ENCODE measurements at regions not wholly inside any gene's neighbourhood (a gene's known extent, or its start where the extent isn't known, plus 50 kb on each side); places are given as distances from the start of the nearest gene placed in this dataset.

DNA sequence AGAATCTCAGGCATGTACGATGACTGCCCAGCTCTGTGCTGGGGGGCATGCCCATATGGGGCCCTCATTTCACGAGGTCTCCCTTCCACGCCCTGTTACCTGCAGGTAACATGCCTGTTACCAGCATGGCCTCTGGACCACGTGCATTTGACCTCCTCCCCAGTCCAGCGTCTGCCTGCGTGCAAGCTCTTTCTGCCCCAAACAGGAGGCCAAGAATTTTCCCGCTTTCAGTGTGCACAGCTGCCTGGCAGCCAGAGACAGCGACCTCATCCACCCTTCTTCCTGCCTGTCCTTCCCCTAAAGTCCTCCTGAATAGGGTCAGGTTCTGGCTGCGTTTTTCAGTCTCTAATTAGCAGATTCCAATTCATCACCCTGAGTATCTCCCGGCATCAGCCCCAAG lies 306.5 kb upstream of the ZFHX3 start:
- TF ChIP-seq, protein P1, sequence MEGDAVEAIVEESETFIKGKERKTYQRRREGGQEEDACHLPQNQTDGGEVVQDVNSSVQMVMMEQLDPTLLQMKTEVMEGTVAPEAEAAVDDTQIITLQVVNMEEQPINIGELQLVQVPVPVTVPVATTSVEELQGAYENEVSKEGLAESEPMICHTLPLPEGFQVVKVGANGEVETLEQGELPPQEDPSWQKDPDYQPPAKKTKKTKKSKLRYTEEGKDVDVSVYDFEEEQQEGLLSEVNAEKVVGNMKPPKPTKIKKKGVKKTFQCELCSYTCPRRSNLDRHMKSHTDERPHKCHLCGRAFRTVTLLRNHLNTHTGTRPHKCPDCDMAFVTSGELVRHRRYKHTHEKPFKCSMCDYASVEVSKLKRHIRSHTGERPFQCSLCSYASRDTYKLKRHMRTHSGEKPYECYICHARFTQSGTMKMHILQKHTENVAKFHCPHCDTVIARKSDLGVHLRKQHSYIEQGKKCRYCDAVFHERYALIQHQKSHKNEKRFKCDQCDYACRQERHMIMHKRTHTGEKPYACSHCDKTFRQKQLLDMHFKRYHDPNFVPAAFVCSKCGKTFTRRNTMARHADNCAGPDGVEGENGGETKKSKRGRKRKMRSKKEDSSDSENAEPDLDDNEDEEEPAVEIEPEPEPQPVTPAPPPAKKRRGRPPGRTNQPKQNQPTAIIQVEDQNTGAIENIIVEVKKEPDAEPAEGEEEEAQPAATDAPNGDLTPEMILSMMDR (IDR thresholded peaks at IDR 0.05; ENCODE audit: extremely low read depth, insufficient read depth, missing control alignments), result no peak
- no peak for DNase-seq (ENCODE audit: low spot score)
- in situ Hi-C loops (cut with MboI; ENCODE audit: low pct_unique_long_range_greater_than_20kb, low sequenced_read_pairs, unreplicated experiment), result no loop called here

DNA sequence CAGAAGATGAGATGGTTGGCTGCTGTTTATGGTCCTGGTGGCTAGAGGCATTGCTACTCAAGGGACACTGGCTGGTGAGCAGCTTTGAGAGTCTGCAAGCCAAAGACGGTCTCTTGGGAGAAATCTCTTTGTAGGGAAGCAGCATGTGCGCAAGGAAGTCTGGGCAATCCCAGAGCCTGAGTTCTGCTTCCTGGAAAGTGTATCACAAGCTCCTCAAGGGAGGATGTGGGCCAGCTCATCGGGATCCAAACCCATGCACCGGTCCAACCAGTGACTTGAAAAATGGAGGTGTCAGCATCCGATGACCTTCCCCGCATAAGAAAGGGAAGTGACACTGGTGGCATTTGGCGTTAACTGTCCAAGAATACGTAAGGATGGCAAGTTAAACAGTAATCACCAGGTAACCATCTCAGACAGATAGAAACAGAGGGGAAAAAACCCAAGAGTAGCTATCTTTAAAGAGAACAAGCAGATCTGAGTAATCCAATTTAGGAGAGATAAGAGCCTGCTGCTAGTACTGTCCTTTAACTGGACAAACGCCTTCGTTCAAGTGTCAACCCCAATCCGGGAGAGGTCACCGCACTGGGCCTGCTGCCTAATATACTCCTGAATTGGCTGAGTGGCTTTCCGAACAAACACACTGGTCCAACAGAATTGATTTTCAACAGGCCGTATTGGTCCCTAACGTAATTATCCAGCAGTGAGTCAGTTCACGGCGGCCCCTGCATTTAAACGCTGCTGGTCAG lies 303.0 kb upstream of the ZFHX3 start:
- DNase-seq (ENCODE audit: low spot score), result no peak
- TF ChIP-seq, protein P1 (IDR thresholded peaks at IDR 0.05; ENCODE audit: extremely low read depth, insufficient read depth, missing control alignments), result no peak
- in situ Hi-C loops (cut with MboI; ENCODE audit: low pct_unique_long_range_greater_than_20kb, low sequenced_read_pairs, unreplicated experiment), result no loop called here

DNA sequence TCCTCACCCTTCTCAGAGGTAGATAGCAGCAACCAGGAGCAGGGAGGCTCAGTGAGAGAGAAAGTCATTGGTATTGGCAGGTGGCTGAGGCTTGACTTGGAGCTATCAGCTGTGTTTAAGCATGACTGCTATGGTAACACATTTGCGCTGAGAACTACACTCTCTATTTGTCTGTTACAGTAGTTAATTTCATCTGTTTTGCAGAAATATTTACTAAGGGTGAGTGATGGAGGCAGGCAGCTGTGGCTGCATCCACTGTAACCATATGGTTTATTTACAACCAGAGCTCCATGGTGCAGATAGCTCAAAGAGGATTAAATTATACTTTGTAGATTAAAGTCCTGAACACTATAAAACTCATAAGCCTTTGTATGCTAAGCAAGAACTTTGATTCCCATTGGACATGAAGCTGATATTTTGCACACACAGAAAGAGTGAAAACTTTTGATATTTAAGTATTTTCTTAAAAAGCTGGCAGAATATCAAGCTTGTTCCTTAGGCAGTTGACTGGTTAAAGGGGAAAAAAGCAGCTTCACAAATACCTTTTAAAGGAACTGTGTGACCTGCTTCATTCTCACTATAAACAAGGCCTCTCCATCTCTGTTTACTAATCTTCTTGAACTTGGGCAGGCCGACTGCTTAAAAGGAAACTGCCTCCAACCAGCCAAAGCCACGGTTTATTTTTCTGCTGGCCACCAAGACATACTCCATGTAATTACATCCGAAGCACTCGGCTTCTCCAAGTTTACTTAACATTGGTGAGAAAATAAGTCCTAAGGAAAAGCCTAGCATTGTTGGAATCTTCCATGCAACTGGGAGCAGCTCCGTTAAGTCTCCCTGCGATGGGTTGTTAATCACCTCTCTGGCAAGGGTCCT lies 299.8 kb upstream of the ZFHX3 start:
- TF ChIP-seq, protein P1 (IDR thresholded peaks at IDR 0.05; ENCODE audit: extremely low read depth, insufficient read depth, missing control alignments), result no peak
- in situ Hi-C loops (cut with MboI; ENCODE audit: low pct_unique_long_range_greater_than_20kb, low sequenced_read_pairs, unreplicated experiment), result no loop called here
- no peak for DNase-seq (ENCODE audit: low spot score)

DNA sequence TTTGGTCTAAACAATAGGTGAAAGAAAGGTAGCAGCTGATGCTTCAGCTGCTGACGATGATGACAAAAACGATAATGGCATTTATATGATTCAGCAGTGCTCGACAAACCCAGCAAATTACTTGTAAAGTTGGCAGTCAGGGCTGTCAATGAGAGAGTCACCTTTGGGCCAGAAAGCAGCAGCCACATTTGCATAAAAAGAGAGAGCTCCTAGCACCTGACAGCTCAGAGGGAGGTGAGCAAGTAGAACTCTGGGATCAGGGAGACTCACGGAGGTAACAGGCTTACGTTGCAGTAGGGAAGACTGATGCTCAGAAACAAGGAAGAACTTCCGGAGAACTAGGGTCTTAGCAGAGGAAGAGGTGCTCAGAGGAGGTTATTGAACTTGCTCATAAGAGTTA lies 291.9 kb upstream of the ZFHX3 start:
- no peak for DNase-seq (ENCODE audit: low spot score)
- TF ChIP-seq, protein P1 (IDR thresholded peaks at IDR 0.05; ENCODE audit: extremely low read depth, insufficient read depth, missing control alignments), result no peak
- in situ Hi-C loops (cut with MboI; ENCODE audit: low pct_unique_long_range_greater_than_20kb, low sequenced_read_pairs, unreplicated experiment), result no loop called here

DNA sequence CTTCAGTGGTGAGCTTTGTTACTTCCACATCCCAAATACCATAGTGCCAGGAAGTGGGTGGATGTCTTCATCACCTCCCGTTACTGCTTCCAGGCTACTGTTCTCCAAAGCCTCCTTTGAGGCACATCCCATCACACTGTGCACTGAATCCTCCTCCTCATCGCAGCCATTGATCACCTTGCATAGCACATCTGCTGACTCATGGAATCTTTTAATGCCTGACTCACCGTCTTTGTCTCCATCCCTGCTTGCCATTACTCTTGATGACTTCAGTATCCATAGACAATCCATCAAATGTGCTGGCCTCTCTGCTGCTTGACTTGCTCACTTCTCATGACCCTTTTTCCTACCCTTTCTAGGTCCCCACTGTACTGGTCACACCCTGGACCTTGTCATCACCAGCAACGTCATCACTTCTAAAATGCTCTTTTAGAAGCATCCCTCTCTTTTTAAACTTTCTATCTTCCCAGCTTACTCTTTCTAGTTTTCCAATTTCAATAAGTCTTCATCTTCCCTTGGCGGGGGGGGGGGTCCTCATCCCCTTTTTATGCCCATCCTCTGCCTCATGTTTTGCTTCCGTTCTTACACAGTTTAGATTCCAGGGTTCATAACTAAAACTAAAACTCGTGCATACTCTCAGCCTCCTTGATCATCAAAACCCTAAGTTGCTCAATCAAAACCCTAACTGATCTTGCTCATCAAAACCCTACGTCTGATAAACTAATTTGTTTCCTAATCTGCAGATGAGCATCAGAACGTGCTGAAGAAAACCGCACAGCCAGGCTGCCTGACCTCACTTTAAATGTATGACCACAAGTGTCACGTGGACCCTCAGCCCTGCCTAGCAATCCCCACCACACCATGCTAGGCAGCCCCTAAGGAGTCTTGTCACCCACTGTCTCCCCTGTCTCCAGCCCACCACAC lies 289.7 kb upstream of the ZFHX3 start:
- no peak for DNase-seq (ENCODE audit: low spot score)
- in situ Hi-C loops (cut with MboI; ENCODE audit: low pct_unique_long_range_greater_than_20kb, low sequenced_read_pairs, unreplicated experiment), result no loop called here
- TF ChIP-seq, protein P1 (IDR thresholded peaks at IDR 0.05; ENCODE audit: extremely low read depth, insufficient read depth, missing control alignments), result no peak

Data from GM13977 (cell line).